ENCODE measurements at regions not wholly inside any gene's neighbourhood (a gene's known extent, or its start where the extent isn't known, plus 50 kb on each side); places are given as distances from the start of the nearest gene placed in this dataset.

GRCh38 chr13:72638059-72638815 is 89.2 kb downstream of the MZT1 start:
- TF ChIP-seq, protein P1, sequence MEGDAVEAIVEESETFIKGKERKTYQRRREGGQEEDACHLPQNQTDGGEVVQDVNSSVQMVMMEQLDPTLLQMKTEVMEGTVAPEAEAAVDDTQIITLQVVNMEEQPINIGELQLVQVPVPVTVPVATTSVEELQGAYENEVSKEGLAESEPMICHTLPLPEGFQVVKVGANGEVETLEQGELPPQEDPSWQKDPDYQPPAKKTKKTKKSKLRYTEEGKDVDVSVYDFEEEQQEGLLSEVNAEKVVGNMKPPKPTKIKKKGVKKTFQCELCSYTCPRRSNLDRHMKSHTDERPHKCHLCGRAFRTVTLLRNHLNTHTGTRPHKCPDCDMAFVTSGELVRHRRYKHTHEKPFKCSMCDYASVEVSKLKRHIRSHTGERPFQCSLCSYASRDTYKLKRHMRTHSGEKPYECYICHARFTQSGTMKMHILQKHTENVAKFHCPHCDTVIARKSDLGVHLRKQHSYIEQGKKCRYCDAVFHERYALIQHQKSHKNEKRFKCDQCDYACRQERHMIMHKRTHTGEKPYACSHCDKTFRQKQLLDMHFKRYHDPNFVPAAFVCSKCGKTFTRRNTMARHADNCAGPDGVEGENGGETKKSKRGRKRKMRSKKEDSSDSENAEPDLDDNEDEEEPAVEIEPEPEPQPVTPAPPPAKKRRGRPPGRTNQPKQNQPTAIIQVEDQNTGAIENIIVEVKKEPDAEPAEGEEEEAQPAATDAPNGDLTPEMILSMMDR (IDR thresholded peaks at IDR 0.05): no peak
- no peak for TF ChIP-seq POLR2A (IDR thresholded peaks at IDR 0.05)
- Histone ChIP-seq H3K9me3 (no peaks in the 10 kb centered on the region), H3K36me3 (no peaks in the 10 kb centered on the region), H3K4me1 (no peaks in the 10 kb centered on the region), H3K4me3 (no peak overlapping the region), H3K27ac (no peak overlapping the region), H3K27me3 (no peaks in the 10 kb centered on the region)
- no peak for DNase-seq

DNA sequence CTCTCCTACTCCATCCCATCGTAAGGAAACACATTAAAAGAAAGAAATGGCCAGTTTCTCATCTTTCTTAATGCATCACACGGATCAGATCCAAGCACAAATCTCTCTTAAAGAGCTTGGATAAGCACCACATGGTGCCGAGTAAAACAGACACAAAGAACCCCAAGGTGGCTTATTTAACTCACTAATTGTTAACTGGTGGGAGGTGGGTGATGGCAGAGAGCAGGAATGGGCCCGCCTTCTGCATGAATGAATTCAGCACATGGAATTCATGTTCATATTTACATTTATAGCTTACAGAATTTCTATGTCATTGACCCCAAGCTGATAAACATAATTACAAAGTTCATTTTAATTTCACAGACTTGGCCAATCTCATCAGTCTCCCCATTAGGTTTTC is 89.9 kb downstream of the MZT1 start:
- no peaks in the 10 kb centered on the region for H3K9me3 ChIP-seq
- no peak overlapping the region for H3K27ac ChIP-seq
- H3K36me3 ChIP-seq: no peaks in the 10 kb centered on the region
- no peak for DNase-seq
- no peaks in the 10 kb centered on the region for H3K4me1 ChIP-seq
- no peak overlapping the region for H3K4me3 ChIP-seq
- TF ChIP-seq, protein P1 (IDR thresholded peaks at IDR 0.05): no peak
- no peak for TF ChIP-seq POLR2A (IDR thresholded peaks at IDR 0.05)
- no peaks in the 10 kb centered on the region for H3K27me3 ChIP-seq

DNA sequence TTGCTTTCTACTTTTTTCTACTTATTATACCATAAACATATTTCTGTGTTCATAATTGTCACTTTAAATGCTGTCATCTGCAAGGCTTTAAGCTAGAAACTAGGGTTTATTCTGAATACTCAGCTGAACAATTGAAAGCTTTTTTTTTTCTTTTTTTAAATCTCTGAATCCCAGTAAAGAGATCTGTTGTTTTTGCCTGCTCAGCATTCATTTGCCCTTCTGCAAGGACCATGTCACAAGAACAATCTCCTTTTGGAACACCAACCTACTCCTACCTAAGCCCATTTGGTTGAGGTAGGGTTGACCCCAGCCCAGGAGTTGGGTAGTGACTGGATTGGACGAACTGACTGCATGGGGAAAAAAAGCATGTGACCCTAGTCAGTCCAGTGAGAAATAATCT is 92.6 kb downstream of the MZT1 start:
- no peak overlapping the region for H3K27ac ChIP-seq
- no peaks in the 10 kb centered on the region for H3K27me3 ChIP-seq
- no peaks in the 10 kb centered on the region for H3K36me3 ChIP-seq
- TF ChIP-seq, protein P1 (IDR thresholded peaks at IDR 0.05): no peak
- TF ChIP-seq POLR2A (IDR thresholded peaks at IDR 0.05): no peak
- H3K4me1 ChIP-seq: no peaks in the 10 kb centered on the region
- no peak for DNase-seq
- no peaks in the 10 kb centered on the region for H3K9me3 ChIP-seq
- H3K4me3 ChIP-seq: no peak overlapping the region

DNA sequence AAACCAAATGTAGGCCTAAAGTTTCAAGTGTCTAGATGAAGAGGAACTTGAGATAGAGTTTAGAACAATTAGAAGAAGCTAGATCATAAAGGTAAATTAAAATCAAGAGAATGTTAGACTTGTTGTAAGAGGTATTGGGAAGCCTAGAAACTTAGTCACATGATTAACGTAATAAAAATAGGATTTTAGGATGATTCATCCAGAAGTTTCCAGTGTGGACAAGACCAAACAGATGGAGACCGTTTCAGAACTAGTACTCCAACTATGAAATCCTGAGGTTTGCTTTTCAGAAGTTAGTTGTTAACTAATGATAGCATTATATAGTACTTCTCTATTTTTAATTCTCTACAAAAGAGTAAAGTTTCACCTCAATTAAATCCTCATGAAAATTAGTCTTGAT is 104.9 kb downstream of the MZT1 start:
- no peak for DNase-seq
- Histone ChIP-seq H3K36me3 (no peaks in the 10 kb centered on the region), H3K4me1 (no peaks in the 10 kb centered on the region), H3K9me3 (no peaks in the 10 kb centered on the region), H3K27ac (no peak overlapping the region), H3K27me3 (no peaks in the 10 kb centered on the region), H3K4me3 (no peak overlapping the region)
- TF ChIP-seq POLR2A (IDR thresholded peaks at IDR 0.05): no peak
- TF ChIP-seq, protein P1 (IDR thresholded peaks at IDR 0.05): no peak

DNA sequence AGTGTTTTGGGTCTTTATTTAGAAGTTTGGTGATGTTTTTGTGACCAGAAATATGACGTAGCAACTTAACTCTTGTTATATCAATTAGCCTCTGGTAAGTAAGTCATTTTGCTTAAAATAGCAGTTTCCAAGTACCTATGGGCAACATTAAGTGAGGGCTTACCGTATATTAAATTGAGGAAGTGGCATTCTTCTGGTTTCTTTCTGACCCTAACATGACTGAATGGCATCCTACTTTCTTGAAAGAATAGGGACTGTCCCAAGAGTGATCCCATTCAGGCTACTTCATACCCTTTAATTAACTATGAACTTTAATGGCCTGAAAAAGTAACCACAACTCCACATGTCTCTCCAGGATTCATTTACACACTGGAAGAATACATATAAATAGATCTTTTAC is 106.6 kb downstream of the MZT1 start:
- TF ChIP-seq, protein P1 (IDR thresholded peaks at IDR 0.05): no peak
- TF ChIP-seq POLR2A (IDR thresholded peaks at IDR 0.05): no peak
- H3K27ac ChIP-seq: no peak overlapping the region
- H3K4me1 ChIP-seq: no peaks in the 10 kb centered on the region
- H3K9me3 ChIP-seq: no peaks in the 10 kb centered on the region
- H3K27me3 ChIP-seq: no peaks in the 10 kb centered on the region
- H3K36me3 ChIP-seq: no peaks in the 10 kb centered on the region
- H3K4me3 ChIP-seq: no peak overlapping the region
- no peak for DNase-seq

All from Peyer's patch (tissue), 4 donors.